Hindlimb muscle (tissue), 1 donor: ENCODE measurements at regions not wholly inside any gene's neighbourhood (a gene's known extent, or its start where the extent isn't known, plus 50 kb on each side); places are given as distances from the start of the nearest gene placed in this dataset.

Experiments
- DNase-seq: peaks from one replicate; pipeline ENCODE4 v3.0.0-alpha.2; 2013

- no peak for DNase-seq
These were observed 406.3 kb upstream of the RBFOX1 start for GRCh38 chr16:6926341-6926740.

- no peak for DNase-seq
These were observed 414.0 kb upstream of the RBFOX1 start for GRCh38 chr16:6918646-6919045.

GRCh38 chr16:6916946-6917345 lies 415.7 kb upstream of the RBFOX1 start:
- DNase-seq = no peak

GRCh38 chr16:6913566-6913965 lies 419.1 kb upstream of the RBFOX1 start:
- no peak for DNase-seq

- DNase-seq = no peak
These were observed 422.3 kb upstream of the RBFOX1 start for GRCh38 chr16:6910301-6910700.

- no peak for DNase-seq
These were observed 427.0 kb upstream of the RBFOX1 start for GRCh38 chr16:6905601-6906000.

GRCh38 chr16:6903671-6904070 lies 429.0 kb upstream of the RBFOX1 start:
- no peak for DNase-seq

GRCh38 chr16:6898896-6899295 lies 433.7 kb upstream of the RBFOX1 start:
- DNase-seq = no peak

GRCh38 chr16:6897876-6898485 lies 434.7 kb upstream of the RBFOX1 start:
- DNase-seq = no peak

- DNase-seq = no peak
These were observed 439.7 kb upstream of the RBFOX1 start for GRCh38 chr16:6892966-6893365.

- DNase-seq = no peak
These were observed 441.1 kb upstream of the RBFOX1 start for GRCh38 chr16:6891496-6891895.

GRCh38 chr16:6888531-6888930 lies 444.1 kb upstream of the RBFOX1 start:
- no peak for DNase-seq

- DNase-seq = no peak
These were observed 448.6 kb upstream of the RBFOX1 start for GRCh38 chr16:6884002-6884401.

GRCh38 chr16:6880263-6880662 lies 452.4 kb upstream of the RBFOX1 start:
- DNase-seq = no peak

GRCh38 chr16:6864671-6865070 lies 468.0 kb upstream of the RBFOX1 start:
- no peak for DNase-seq

- no peak for DNase-seq
These were observed 468.4 kb upstream of the RBFOX1 start for GRCh38 chr16:6864244-6864643.

- DNase-seq = no peak
These were observed 469.5 kb upstream of the RBFOX1 start for GRCh38 chr16:6863135-6863534.

GRCh38 chr16:6861815-6862477 lies 470.7 kb upstream of the RBFOX1 start:
- DNase-seq = no peak

- no peak for DNase-seq
These were observed 471.4 kb upstream of the RBFOX1 start for GRCh38 chr16:6861135-6861814.

- no peak for DNase-seq
These were observed 475.1 kb upstream of the RBFOX1 start for GRCh38 chr16:6857575-6857974.

- no peak for DNase-seq
These were observed 476.1 kb upstream of the RBFOX1 start for GRCh38 chr16:6856578-6856977.

GRCh38 chr16:6853565-6853964 lies 479.1 kb upstream of the RBFOX1 start:
- no peak for DNase-seq

GRCh38 chr16:6852643-6853225 lies 479.9 kb upstream of the RBFOX1 start:
- DNase-seq = no peak

- no peak for DNase-seq
These were observed 486.2 kb upstream of the RBFOX1 start for GRCh38 chr16:6846452-6846851.
